OCI-LY7 (cell line): ENCODE measurements at regions not wholly inside any gene's neighbourhood (a gene's known extent, or its start where the extent isn't known, plus 50 kb on each side); places are given as distances from the start of the nearest gene placed in this dataset.

Experiments used
- BruUV-seq: library from RNA; stranded (reverse); fragments of 400-500 nt; replicated peaks from 2 replicates; lab custom pipeline; 2021; lab: Mats Ljungman, UMichigan
- CTCF ChIA-PET: fragments of 300-600 bp; sonication (Branson Sonifier 250); formaldehyde crosslinking; loops from one replicate; lab custom pipeline; 2022; ENCODE audit warnings: antibody characterized with exemption; ENCODE audit not compliant: unreplicated experiment; lab: Charles Lee
- POLR2A ChIA-PET: fragments of 300-600 bp; sonication (Branson Sonifier 250); formaldehyde crosslinking; loops from one replicate; lab custom pipeline; 2022; ENCODE audit warnings: antibody characterized with exemption; lab: Charles Lee
- DNase-seq: peaks from one replicate; pipeline ENCODE4 v3.0.0-alpha.2; 2015; ENCODE audit warnings: low spot score
- H2AFZ ChIP-seq: fragments of 200-600 bp; sonication (generic), shearing (Covaris generic); 2 replicates; pipeline ENCODE4 v1.6.1; 2014; ENCODE audit warnings: mild to moderate bottlenecking, antibody characterized with exemption, low read length, moderate library complexity
- H3K27ac ChIP-seq: fragments of 200-600 bp; sonication (generic); 2 replicates; pipeline ENCODE4 v1.5.1; 2014; ENCODE audit warnings: mixed run types, low read depth, mild to moderate bottlenecking, moderate library complexity, low read length, inconsistent platforms; ENCODE audit not compliant: poor library complexity, severe bottlenecking
- H3K36me3 ChIP-seq: fragments of 200-600 bp; sonication (generic); 2 replicates; pipeline ENCODE4 v1.6.1; 2014; ENCODE audit warnings: mild to moderate bottlenecking, antibody characterized with exemption, low read length, moderate library complexity, mixed read lengths; ENCODE audit not compliant: insufficient read depth
- H3K4me1 ChIP-seq: fragments of 200-600 bp; sonication (generic); 2 replicates; pipeline ENCODE4 v1.5.1; 2014; ENCODE audit warnings: mild to moderate bottlenecking, low read length; ENCODE audit not compliant: insufficient read depth, poor library complexity, severe bottlenecking
- H3K4me2 ChIP-seq: fragments of 200-600 bp; sonication (generic); 2 replicates; pipeline ENCODE4 v1.6.1; 2014; ENCODE audit warnings: mild to moderate bottlenecking, low read length
- H3K4me3 ChIP-seq: fragments of 200-600 bp; sonication (generic); 2 replicates; pipeline ENCODE4 v1.5.1; 2014; ENCODE audit warnings: mild to moderate bottlenecking, low read depth, low read length; ENCODE audit not compliant: poor library complexity, severe bottlenecking
- H3K79me2 ChIP-seq: fragments of 200-600 bp; sonication (generic); 2 replicates; pipeline ENCODE4 v1.6.1; 2016; ENCODE audit warnings: low read depth, mild to moderate bottlenecking, low read length, moderate library complexity, mixed read lengths; ENCODE audit not compliant: insufficient read depth
- H3K9me2 ChIP-seq: fragments of 200-600 bp; sonication (generic); 2 replicates; pipeline ENCODE4 v1.6.1; 2016; ENCODE audit warnings: mild to moderate bottlenecking, low read length, mixed read lengths; ENCODE audit not compliant: insufficient read depth
- H3K9me3 ChIP-seq: fragments of 200-600 bp; sonication (generic); 2 replicates; pipeline ENCODE4 v1.6.1; 2014; ENCODE audit warnings: mild to moderate bottlenecking, mixed run types, low read length, mixed read lengths
- H4K20me1 ChIP-seq: fragments of 200-600 bp; sonication (generic); 2 replicates; pipeline ENCODE4 v1.6.1; 2014; ENCODE audit warnings: mild to moderate bottlenecking, antibody characterized with exemption, low read length, moderate library complexity, mixed read lengths; ENCODE audit not compliant: insufficient read depth
- CTCF ChIP-seq: fragments of 200-600 bp; sonication (generic); conservative IDR thresholded peaks from 2 replicates; pipeline ENCODE4 v1.5.1; 2014; ENCODE audit warnings: mild to moderate bottlenecking, antibody characterized with exemption, low read length, moderate library complexity, mixed read lengths
- EZH2phosphoT487 ChIP-seq: fragments of 200-600 bp; sonication (generic); IDR thresholded peaks from 2 replicates; pipeline ENCODE4 v1.6.1; 2018; ENCODE audit warnings: low read depth, borderline replicate concordance, mild to moderate bottlenecking, mixed run types, antibody characterized with exemption, low read length, moderate library complexity, mixed read lengths
- intact Hi-C: fragments of 100-400 bp; cut with micrococcal nuclease; formaldehyde crosslinking; loops from one replicate; pipeline ENCODE4 v1.10.0; 2022; ENCODE audit not compliant: unreplicated experiment

DNA sequence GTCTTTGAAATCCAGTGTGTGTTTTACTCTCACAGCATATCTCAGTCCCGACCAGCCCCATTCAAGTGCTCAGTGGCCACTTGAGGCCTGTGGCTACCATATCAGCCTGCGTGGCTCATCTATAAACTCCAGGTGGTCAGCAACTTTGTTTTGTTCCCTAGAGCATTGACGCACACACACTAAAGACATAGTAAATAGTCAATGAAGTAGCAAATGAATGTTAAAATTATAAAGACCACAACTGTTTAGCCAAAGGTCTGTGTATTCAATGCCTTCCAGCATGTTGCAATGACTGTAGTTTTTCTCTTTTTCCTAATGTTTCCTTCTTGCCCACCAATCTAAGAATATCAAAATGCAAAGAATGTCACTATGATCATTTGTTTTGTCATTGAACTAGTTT is 238.2 kb upstream of the ZNF217 start:
- no peaks in the 10 kb centered on the region for H3K79me2 ChIP-seq
- no peak overlapping the region for H2AFZ ChIP-seq
- no peaks in the 10 kb centered on the region for H3K9me2 ChIP-seq
- H3K27ac ChIP-seq, result no peak overlapping the region
- no peaks in the 10 kb centered on the region for H4K20me1 ChIP-seq
- no TSS peak for BruUV-seq
- peaks cover 87% of the 10 kb centered on the region for H3K4me1 ChIP-seq
- intact Hi-C loops, result loop anchor here (5.0 kb wide), 2 partner anchors 180 to 240 kb away; partner anchors contain the start of gene ZNF217
- TF ChIP-seq EZH2phosphoT487 (no peak), CTCF (no peak)
- POLR2A ChIA-PET, result interaction anchor here (0.6 to 2.3 kb wide), 7 partner anchors 9 to 171 kb away, joined by 3 to 14 read pairs (median 4); no protein-coding TSS in a partner anchor
- CTCF ChIA-PET, result no interaction called here
- H3K9me3 ChIP-seq, result peaks cover 8% of the 10 kb centered on the region; the same call in 1 of the 2 replicates
- no peak overlapping the region for H3K4me2 ChIP-seq
- H3K36me3 ChIP-seq, result no peaks in the 10 kb centered on the region; the same call in 1 of the 2 replicates
- no peak for DNase-seq
- no peak overlapping the region for H3K4me3 ChIP-seq

GRCh38 chr20:53831228-53831627 is 237.6 kb upstream of the ZNF217 start:
- Histone ChIP-seq H3K4me2 (no peak overlapping the region), H3K9me2 (no peaks in the 10 kb centered on the region), H3K9me3 (peaks cover 8% of the 10 kb centered on the region; the same call in 1 of the 2 replicates), H2AFZ (no peak overlapping the region), H3K4me3 (no peak overlapping the region), H3K79me2 (no peaks in the 10 kb centered on the region), H3K27ac (peak overlapping the region; percentile 89), H4K20me1 (no peaks in the 10 kb centered on the region), H3K4me1 (peaks cover 88% of the 10 kb centered on the region), H3K36me3 (no peaks in the 10 kb centered on the region; the same call in 1 of the 2 replicates)
- DNase-seq, result no peak
- ChIA-PET POLR2A (interaction anchor here (0.5 to 2.3 kb wide), 11 partner anchors 10 to 204 kb away, joined by 3 to 14 read pairs (median 3); no protein-coding TSS in a partner anchor), CTCF (no interaction called here)
- BruUV-seq, result no TSS peak
- TF ChIP-seq CTCF, result no peak
- TF ChIP-seq EZH2phosphoT487, result no peak
- intact Hi-C loops, result loop anchor here (5.0 kb wide), 2 partner anchors 179 to 239 kb away; partner anchors contain the start of gene ZNF217
